Hepatocyte (in vitro differentiated cells): ENCODE measurements at regions not wholly inside any gene's neighbourhood (a gene's known extent, or its start where the extent isn't known, plus 50 kb on each side); places are given as distances from the start of the nearest gene placed in this dataset.

Experiments used
- DNase-seq: peaks from one replicate; pipeline ENCODE4 v3.0.0-alpha.2; 2016; ENCODE audit warnings: low spot score
- H2AFZ ChIP-seq: fragments of 200-600 bp; sonication (generic); 2 replicates; pipeline ENCODE4 v1.6.0; 2016; ENCODE audit warnings: antibody characterized with exemption, mild to moderate bottlenecking
- H3K27ac ChIP-seq: fragments of 200-600 bp; sonication (generic); 2 replicates; pipeline ENCODE4 v1.5.1; 2016; ENCODE audit warnings: mild to moderate bottlenecking
- H3K27me3 ChIP-seq: fragments of 200-600 bp; sonication (generic); 2 replicates; pipeline ENCODE4 v1.6.1; 2016
- H3K36me3 ChIP-seq: fragments of 200-600 bp; sonication (generic); replicated peaks from 2 replicates; pipeline ENCODE4 v1.5.1; 2016; ENCODE audit warnings: low read depth; ENCODE audit not compliant: insufficient read depth
- H3K4me1 ChIP-seq: fragments of 200-600 bp; sonication (generic); 2 replicates; pipeline ENCODE4 v1.5.1; 2016; ENCODE audit warnings: mild to moderate bottlenecking, moderate library complexity; ENCODE audit not compliant: insufficient read depth
- H3K4me2 ChIP-seq: fragments of 200-600 bp; sonication (generic); 2 replicates; pipeline ENCODE4 v1.6.0; 2016
- H3K4me3 ChIP-seq: fragments of 200-600 bp; sonication (generic); 2 replicates; pipeline ENCODE4 v1.5.1; 2016; ENCODE audit warnings: mild to moderate bottlenecking
- H3K79me2 ChIP-seq: fragments of 200-600 bp; sonication (generic); 2 replicates; pipeline ENCODE4 v1.6.0; 2017; ENCODE audit warnings: mild to moderate bottlenecking
- H3K9me2 ChIP-seq: fragments of 200-600 bp; sonication (generic); replicated peaks from 2 replicates; pipeline ENCODE4 v1.6.0; 2017; ENCODE audit warnings: mild to moderate bottlenecking; ENCODE audit not compliant: insufficient read depth
- H3K9me3 ChIP-seq: fragments of 200-600 bp; sonication (generic); 2 replicates; pipeline ENCODE4 v1.5.1; 2016; ENCODE audit warnings: low read depth, mild to moderate bottlenecking
- H4K20me1 ChIP-seq: fragments of 200-600 bp; sonication (generic); 2 replicates; pipeline ENCODE4 v1.6.0; 2016; ENCODE audit warnings: mild to moderate bottlenecking; ENCODE audit not compliant: insufficient read depth, poor library complexity, severe bottlenecking
- CTCF ChIP-seq: fragments of 200-600 bp; sonication (generic); IDR thresholded peaks from 2 replicates; pipeline ENCODE4 v1.5.1; 2016; ENCODE audit warnings: antibody characterized with exemption, mild to moderate bottlenecking; ENCODE audit not compliant: poor library complexity
- EZH2 ChIP-seq: fragments of 200-600 bp; sonication (generic); IDR thresholded peaks from 2 replicates; pipeline ENCODE4 v1.6.1; 2016; ENCODE audit warnings: antibody characterized with exemption, mild to moderate bottlenecking, borderline replicate concordance
- EZH2phosphoT487 ChIP-seq: fragments of 200-600 bp; sonication (generic); IDR thresholded peaks from one replicate; pipeline ENCODE4 v1.6.1; 2018; ENCODE audit warnings: antibody characterized with exemption, mild to moderate bottlenecking, low read depth, moderate library complexity; ENCODE audit not compliant: unreplicated experiment, severe bottlenecking
- WGBS: methylation state at CpG from one replicate; pipeline ENCODE4 v1.1.6; 2016; ENCODE audit warnings: low lambda C conversion rate; ENCODE audit errors: missing lambda C conversion rate; 5-methylcytosine and 5-hydroxymethylcytosine counted together

- Histone ChIP-seq H3K36me3 (no peaks in the 10 kb centered on the region), H3K4me3 (no peak overlapping the region), H3K27me3 (no peaks in the 10 kb centered on the region), H3K27ac (no peak overlapping the region), H2AFZ (no peak overlapping the region), H3K9me2 (no peaks in the 10 kb centered on the region), H4K20me1 (no peaks in the 10 kb centered on the region), H3K79me2 (no peaks in the 10 kb centered on the region), H3K4me2 (no peak overlapping the region), H3K9me3 (no peaks in the 10 kb centered on the region), H3K4me1 (no peaks in the 10 kb centered on the region)
- TF ChIP-seq EZH2 (no peak), EZH2phosphoT487 (no peak), CTCF (no peak)
- 80% methylated on average over 3 of the region's 3 CpGs for WGBS
- no peak for DNase-seq
These were observed 388.9 kb downstream of the NPIPA8 start for GRCh38 chr16:17947637-17948036.

GRCh38 chr16:17947165-17947564 is 389.4 kb downstream of the NPIPA8 start:
- H3K27me3 ChIP-seq: no peaks in the 10 kb centered on the region
- no peak overlapping the region for H3K4me3 ChIP-seq
- no peak overlapping the region for H3K27ac ChIP-seq
- H3K4me2 ChIP-seq: no peak overlapping the region
- no peak for DNase-seq
- TF ChIP-seq CTCF (no peak), EZH2 (no peak), EZH2phosphoT487 (no peak)
- no peaks in the 10 kb centered on the region for H3K79me2 ChIP-seq
- no peak overlapping the region for H2AFZ ChIP-seq
- WGBS: 71% methylated on average over 1 of the region's 1 CpG
- H3K4me1 ChIP-seq: no peaks in the 10 kb centered on the region
- H3K36me3 ChIP-seq: no peaks in the 10 kb centered on the region
- no peaks in the 10 kb centered on the region for H4K20me1 ChIP-seq
- H3K9me2 ChIP-seq: no peaks in the 10 kb centered on the region
- H3K9me3 ChIP-seq: no peaks in the 10 kb centered on the region

GRCh38 chr16:17945080-17945601 is 391.4 kb downstream of the NPIPA8 start:
- Histone ChIP-seq H3K27ac (no peak overlapping the region), H3K4me1 (no peaks in the 10 kb centered on the region), H3K9me2 (no peaks in the 10 kb centered on the region), H2AFZ (no peak overlapping the region), H4K20me1 (no peaks in the 10 kb centered on the region), H3K4me2 (no peak overlapping the region), H3K4me3 (no peak overlapping the region), H3K27me3 (no peaks in the 10 kb centered on the region), H3K79me2 (no peaks in the 10 kb centered on the region), H3K36me3 (no peaks in the 10 kb centered on the region), H3K9me3 (no peaks in the 10 kb centered on the region)
- 87% methylated on average over 5 of the region's 5 CpGs for WGBS
- no peak for DNase-seq
- TF ChIP-seq CTCF: no peak

- no peaks in the 10 kb centered on the region for H3K4me1 ChIP-seq
These were observed 392.2 kb downstream of the NPIPA8 start for GRCh38 chr16:17944345-17944744.

More at GRCh38 chr16:17944345-17944744, 392.2 kb downstream of the NPIPA8 start:
- TF ChIP-seq EZH2phosphoT487 (no peak), EZH2 (no peak), CTCF (no peak)
- Histone ChIP-seq H3K79me2 (no peaks in the 10 kb centered on the region), H3K27me3 (no peaks in the 10 kb centered on the region), H3K9me2 (no peaks in the 10 kb centered on the region), H3K9me3 (no peaks in the 10 kb centered on the region), H3K4me2 (no peak overlapping the region), H3K27ac (no peak overlapping the region), H3K36me3 (no peaks in the 10 kb centered on the region), H4K20me1 (no peaks in the 10 kb centered on the region), H2AFZ (no peak overlapping the region), H3K4me3 (no peak overlapping the region)
- no peak for DNase-seq
- 95% methylated on average over 2 of the region's 2 CpGs for WGBS
